B cell (primary cell): ENCODE measurements at regions not wholly inside any gene's neighbourhood (a gene's known extent, or its start where the extent isn't known, plus 50 kb on each side); places are given as distances from the start of the nearest gene placed in this dataset.

Source experiments
- ATAC-seq: fragments of 200-7000 bp; cut with Tn5 transposase; one replicate; pipeline ENCODE4 v1.10.0; 2021; ENCODE audit warnings: low read depth, mild to moderate bottlenecking, moderate number of reproducible peaks, moderate library complexity
- CTCF ChIA-PET: fragments of 350-600 bp; sonication (Branson Sonifier 250); formaldehyde crosslinking; loops from one replicate; lab custom pipeline; 2021; ENCODE audit warnings: antibody characterized with exemption, inconsistent platforms; lab: Charles Lee
- POLR2A ChIA-PET: fragments of 350-600 bp; sonication (Branson Sonifier 250); formaldehyde crosslinking; loops from one replicate; lab custom pipeline; 2021; ENCODE audit warnings: antibody characterized with exemption; lab: Charles Lee
- DNase-seq: peaks from one replicate; pipeline ENCODE4 v3.0.0; 2013
- H2AFZ ChIP-seq: 2 replicates; pipeline ENCODE4 v1.6.1; 2012; ENCODE audit warnings: mild to moderate bottlenecking, low read depth, low read length; ENCODE audit not compliant: insufficient read depth, poor library complexity, severe bottlenecking
- H3K27ac ChIP-seq, 2 donors: 1 replicate in 1 of 2; 2 replicates in 1 of 2; pipeline ENCODE4 v1.5.1; 2012 to 2013; ENCODE audit warnings: low read length in 2 of 2, mild to moderate bottlenecking in 2 of 2, moderate library complexity in 1 of 2
- H3K27me3 ChIP-seq, 4 experiments: fragments of 200-600 bp in 1 of 4; sonication (generic) in 1 of 4; replicated peaks in 1 of 4; 1 replicate in 2 of 4; 2 replicates in 2 of 4; pipeline versions ENCODE4 v1.6.1 to v1.7.0; 2013 to 2016; ENCODE audit warnings: low read length in 3 of 4, mild to moderate bottlenecking in 2 of 4, mixed read lengths in 1 of 4, moderate library complexity in 1 of 4; ENCODE audit not compliant: insufficient read depth in 4 of 4, control insufficient read depth in 3 of 4; ENCODE audit errors: control extremely low read depth in 1 of 4
- H3K36me3 ChIP-seq, 2 experiments: replicated peaks in 1 of 2; 1 replicate in 1 of 2; 2 replicates in 1 of 2; pipeline versions ENCODE4 v1.6.1 to v1.7.1; 2013; ENCODE audit warnings: low read length in 1 of 2; ENCODE audit not compliant: insufficient read depth in 2 of 2, control insufficient read depth in 1 of 2; ENCODE audit errors: control extremely low read depth in 1 of 2, extremely low read depth in 1 of 2
- H3K4me1 ChIP-seq, 2 donors: fragments of 200-600 bp in 1 of 2; sonication (generic) in 1 of 2; 1 replicate in 1 of 2; 2 replicates in 1 of 2; pipeline versions ENCODE4 v1.5.1 to v1.6.1; 2013 to 2017; ENCODE audit warnings: low read length in 2 of 2; ENCODE audit not compliant: control insufficient read depth in 2 of 2, insufficient read depth in 2 of 2
- H3K4me2 ChIP-seq: replicated peaks from 2 replicates; pipeline ENCODE3; 2012; ENCODE audit warnings: mild to moderate bottlenecking, low read depth, low read length; ENCODE audit not compliant: poor library complexity, severe bottlenecking
- H3K4me3 ChIP-seq, 5 experiments: fragments of 200-600 bp in 1 of 5; sonication (generic) in 1 of 5; 1 replicate in 3 of 5; 2 replicates in 2 of 5; pipeline versions ENCODE4 v1.5.1 to v1.7.0; 2011 to 2016; ENCODE audit warnings: low read length in 4 of 5, mild to moderate bottlenecking in 4 of 5, low read depth in 2 of 5, control low read depth in 1 of 5, moderate library complexity in 1 of 5; ENCODE audit not compliant: insufficient read depth in 1 of 5; ENCODE audit errors: control extremely low read depth in 1 of 5, extremely low read depth in 1 of 5
- H3K79me2 ChIP-seq: fragments of 200-600 bp; sonication (generic); one replicate; pipeline ENCODE4 v1.6.0; 2016; ENCODE audit warnings: low read length; ENCODE audit not compliant: control insufficient read depth, insufficient read depth
- H3K9ac ChIP-seq: fragments of 200-600 bp; sonication (generic); 2 replicates; pipeline ENCODE4 v1.6.1; 2017; ENCODE audit warnings: mild to moderate bottlenecking, low read length, moderate library complexity
- H3K9me3 ChIP-seq, 3 donors: one replicate each; pipeline versions ENCODE4 v1.6.1 to v1.7.1; 2013; ENCODE audit warnings: low read length in 2 of 3; ENCODE audit not compliant: control insufficient read depth in 2 of 3, insufficient read depth in 1 of 3; ENCODE audit errors: control extremely low read depth in 1 of 3
- H4K20me1 ChIP-seq: 2 replicates; pipeline ENCODE4 v1.6.0; 2012; ENCODE audit warnings: mild to moderate bottlenecking, low read length; ENCODE audit not compliant: insufficient read depth, control insufficient read depth, poor library complexity, severe bottlenecking
- H3K27ac Mint-ChIP-seq: one replicate; pipeline ENCODE4 v1.8.0; 2021; ENCODE audit warnings: mixed read lengths
- H3K27me3 Mint-ChIP-seq: one replicate; pipeline ENCODE4 v1.8.0; 2021; ENCODE audit warnings: mixed read lengths
- H3K4me1 Mint-ChIP-seq: one replicate; pipeline ENCODE4 v1.8.0; 2021; ENCODE audit warnings: mixed read lengths
- H3K4me3 Mint-ChIP-seq: one replicate; pipeline ENCODE4 v1.8.0; 2021; ENCODE audit warnings: mixed read lengths
- H3K9me3 Mint-ChIP-seq: one replicate; pipeline ENCODE4 v1.8.0; 2022; ENCODE audit warnings: mixed read lengths; ENCODE audit not compliant: insufficient read depth
- CTCF ChIP-seq: fragments of 200-600 bp; IDR thresholded peaks from one replicate; pipeline ENCODE4 v1.8.0; 2022; ENCODE audit warnings: antibody characterized with exemption, mild to moderate bottlenecking
- EZH2 ChIP-seq: IDR thresholded peaks from 2 replicates; pipeline ENCODE4 v1.6.1; 2012; ENCODE audit warnings: borderline replicate concordance, low read depth, mild to moderate bottlenecking, moderate library complexity, low read length; ENCODE audit not compliant: insufficient read depth, poor library complexity, severe bottlenecking
- WGBS: methylation state at CpG from one replicate; pipeline ENCODE4 v1.1.5; 2013; ENCODE audit warnings: missing lambda C conversion rate; ENCODE audit not compliant: insufficient coverage; 5-methylcytosine and 5-hydroxymethylcytosine counted together
- intact Hi-C: fragments of 100-400 bp; cut with micrococcal nuclease; formaldehyde crosslinking; loops from one replicate; pipeline ENCODE4 v1.10.0; 2022

- H3K27ac Mint-ChIP-seq = no peak overlapping the region
- POLR2A ChIA-PET = no interaction called here
Observed at GRCh38 chr10:131490991-131491594, 179.6 kb upstream of the TCERG1L start.

More at GRCh38 chr10:131490991-131491594, 179.6 kb upstream of the TCERG1L start:
- no peak overlapping the region for H3K27ac ChIP-seq
- TF ChIP-seq EZH2 (no peak), CTCF (no peak)
- ATAC-seq = no peak
- no peaks in the 10 kb centered on the region for H3K36me3 ChIP-seq
- H3K9me3 ChIP-seq = peaks cover 0 to 15% (median 0%) of the 10 kb centered on the region in 3 donors
- CTCF ChIA-PET = no interaction called here
- Mint-ChIP-seq H3K27me3 (no peaks in the 10 kb centered on the region), H3K9me3 (no peaks in the 10 kb centered on the region), H3K4me3 (no peak overlapping the region), H3K4me1 (no peaks in the 10 kb centered on the region)
- H3K4me1 ChIP-seq = no peaks in the 10 kb centered on the region
- H3K4me2 ChIP-seq = no peak overlapping the region
- no peaks in the 10 kb centered on the region for H3K27me3 ChIP-seq
- WGBS = 76% methylated on average over 6 of the region's 9 CpGs
- no peak overlapping the region for H3K9ac ChIP-seq
- no peaks in the 10 kb centered on the region for H4K20me1 ChIP-seq
- H2AFZ ChIP-seq = no peak overlapping the region
- intact Hi-C loops = no loop called here
- no peak overlapping the region for H3K4me3 ChIP-seq
- DNase-seq = no peak
- H3K79me2 ChIP-seq = no peaks in the 10 kb centered on the region
